ENCODE measurements at regions not wholly inside any gene's neighbourhood (a gene's known extent, or its start where the extent isn't known, plus 50 kb on each side); places are given as distances from the start of the nearest gene placed in this dataset.
"Not testable (repeated sequence)": the region's sequence is repeated elsewhere in the genome, so short reads cannot be mapped to it uniquely, and the experiment has no call there.

GRCh38 chr7:79778786-79779770 lies 325.6 kb upstream of the MAGI2 start:
- H3K4me3 ChIP-seq, result no peak overlapping the region

GRCh38 chr7:79775911-79776310 lies 322.4 kb upstream of the MAGI2 start:
- intact Hi-C loops (cut with DNase I), result no loop called here
- H3K4me3 ChIP-seq, result no peak overlapping the region
- no peaks in the 10 kb centered on the region for H3K36me3 ChIP-seq
- no peak for DNase-seq
- no peak overlapping the region for H3K9ac ChIP-seq (ENCODE audit: low read depth in 2 of 2, low read length in 2 of 2)
- H3K4me1 ChIP-seq, result no peaks in the 10 kb centered on the region
- no peak for TF ChIP-seq CTCF (IDR thresholded peaks at IDR 0.05)
- no peaks in the 10 kb centered on the region for H3K9me3 ChIP-seq
- H3K27ac ChIP-seq, result no peak overlapping the region
- H3K27me3 ChIP-seq, result no peaks in the 10 kb centered on the region

More at GRCh38 chr7:79778786-79779770, 325.6 kb upstream of the MAGI2 start:
- no peaks in the 10 kb centered on the region for H3K27me3 ChIP-seq
- no peaks in the 10 kb centered on the region for H3K9me3 ChIP-seq
- intact Hi-C loops (cut with DNase I), result no loop called here
- no peak overlapping the region for H3K27ac ChIP-seq
- TF ChIP-seq CTCF (IDR thresholded peaks at IDR 0.05), result no peak
- no peak for DNase-seq
- H3K9ac ChIP-seq (ENCODE audit: low read depth in 2 of 2, low read length in 2 of 2), result no peak overlapping the region
- H3K36me3 ChIP-seq, result no peaks in the 10 kb centered on the region
- H3K4me1 ChIP-seq, result no peaks in the 10 kb centered on the region

GRCh38 chr7:79774150-79774549 lies 320.7 kb upstream of the MAGI2 start:
- intact Hi-C loops (cut with DNase I), result no loop called here
- no peak for DNase-seq
- H3K27ac ChIP-seq, result no peak overlapping the region
- H3K36me3 ChIP-seq, result no peaks in the 10 kb centered on the region
- no peak overlapping the region for H3K4me3 ChIP-seq
- H3K9ac ChIP-seq (ENCODE audit: low read depth in 2 of 2, low read length in 2 of 2), result no peak overlapping the region
- no peaks in the 10 kb centered on the region for H3K4me1 ChIP-seq
- H3K27me3 ChIP-seq, result no peaks in the 10 kb centered on the region
- no peak for TF ChIP-seq CTCF (IDR thresholded peaks at IDR 0.05)
- no peaks in the 10 kb centered on the region for H3K9me3 ChIP-seq

- intact Hi-C loops (cut with DNase I), result no loop called here
- no peak overlapping the region for H3K4me3 ChIP-seq
- no peaks in the 10 kb centered on the region for H3K4me1 ChIP-seq
- H3K27ac ChIP-seq, result no peak overlapping the region
- DNase-seq, result no peak
- H3K36me3 ChIP-seq, result no peaks in the 10 kb centered on the region
- H3K9me3 ChIP-seq, result no peaks in the 10 kb centered on the region
- H3K27me3 ChIP-seq, result no peaks in the 10 kb centered on the region
- no peak for TF ChIP-seq CTCF (IDR thresholded peaks at IDR 0.05)
- no peak overlapping the region for H3K9ac ChIP-seq (ENCODE audit: low read depth in 2 of 2, low read length in 2 of 2)
Measured at GRCh38 chr7:79770970-79771369, 317.5 kb upstream of the MAGI2 start.

- TF ChIP-seq CTCF (IDR thresholded peaks at IDR 0.05), result no peak
- H3K27me3 ChIP-seq, result no peaks in the 10 kb centered on the region
- no peak overlapping the region for H3K27ac ChIP-seq
- no peaks in the 10 kb centered on the region for H3K36me3 ChIP-seq
- DNase-seq, result no peak
- intact Hi-C loops (cut with DNase I), result no loop called here
- no peak overlapping the region for H3K4me3 ChIP-seq
- H3K9ac ChIP-seq (ENCODE audit: low read depth in 2 of 2, low read length in 2 of 2), result no peak overlapping the region
- no peaks in the 10 kb centered on the region for H3K4me1 ChIP-seq
- H3K9me3 ChIP-seq, result no peaks in the 10 kb centered on the region
Measured at GRCh38 chr7:79770063-79770462, 316.6 kb upstream of the MAGI2 start.

GRCh38 chr7:79767876-79768560 lies 314.6 kb upstream of the MAGI2 start:
- H3K4me1 ChIP-seq; intact Hi-C loops (cut with DNase I); H3K9ac ChIP-seq (ENCODE audit: low read depth in 2 of 2, low read length in 2 of 2); DNase-seq; H3K36me3 ChIP-seq; H3K27ac ChIP-seq; H3K9me3 ChIP-seq; H3K27me3 ChIP-seq; H3K4me3 ChIP-seq: not testable (repeated sequence)

- intact Hi-C loops (cut with DNase I); H3K9ac ChIP-seq (ENCODE audit: low read depth in 2 of 2, low read length in 2 of 2); H3K27ac ChIP-seq; H3K9me3 ChIP-seq; H3K4me1 ChIP-seq; DNase-seq; H3K36me3 ChIP-seq; H3K27me3 ChIP-seq; H3K4me3 ChIP-seq: not testable (repeated sequence)
Measured at GRCh38 chr7:79767192-79767591, 313.7 kb upstream of the MAGI2 start.

Data from colonic mucosa (tissue), 4 donors.